Neuronal stem cell (in vitro differentiated cells): ENCODE measurements at regions not wholly inside any gene's neighbourhood (a gene's known extent, or its start where the extent isn't known, plus 50 kb on each side); places are given as distances from the start of the nearest gene placed in this dataset.

Experiments
- DNase-seq: peaks from one replicate; pipeline ENCODE4 v3.0.0-alpha.2; 2013; ENCODE audit warnings: low spot score
- H2AFZ ChIP-seq: one replicate; pipeline ENCODE4 v1.6.1; 2013; ENCODE audit warnings: mild to moderate bottlenecking, low read length, inconsistent platforms
- H2AK5ac ChIP-seq: 2 replicates; pipeline ENCODE4 v1.6.1; 2013; ENCODE audit warnings: low read depth, mild to moderate bottlenecking, inconsistent platforms, low read length, moderate library complexity, mixed read lengths
- H2BK120ac ChIP-seq: 2 replicates; pipeline ENCODE4 v1.6.1; 2013; ENCODE audit warnings: low read depth, mild to moderate bottlenecking, inconsistent platforms, low read length, moderate library complexity, mixed read lengths
- H2BK12ac ChIP-seq: one replicate; pipeline ENCODE4 v1.6.1; 2013; ENCODE audit warnings: low read length, inconsistent platforms
- H2BK15ac ChIP-seq: 2 replicates; pipeline ENCODE4 v1.6.1; 2013; ENCODE audit warnings: mild to moderate bottlenecking, low read length, inconsistent platforms, mixed read lengths
- H2BK5ac ChIP-seq: one replicate; pipeline ENCODE4 v1.6.1; 2013; ENCODE audit warnings: inconsistent platforms, mild to moderate bottlenecking, low read length, moderate library complexity
- H3K14ac ChIP-seq: one replicate; pipeline ENCODE4 v1.6.1; 2013; ENCODE audit warnings: low read length, inconsistent platforms
- H3K18ac ChIP-seq: 2 replicates; pipeline ENCODE4 v1.6.1; 2013; ENCODE audit warnings: low read length, inconsistent platforms
- H3K23ac ChIP-seq: 2 replicates; pipeline ENCODE4 v1.6.1; 2013; ENCODE audit warnings: low read depth, mild to moderate bottlenecking, mixed read lengths, low read length, inconsistent platforms; ENCODE audit not compliant: poor library complexity
- H3K27ac ChIP-seq: replicated peaks from 3 replicates; pipeline ENCODE4 v1.5.1; 2013; ENCODE audit warnings: low read length, inconsistent platforms
- H3K27me3 ChIP-seq, 3 experiments: 2 replicates each; pipeline ENCODE4 v1.6.1; 2013; ENCODE audit warnings: low read length in 3 of 3, mild to moderate bottlenecking in 2 of 3, inconsistent platforms in 1 of 3, low read depth in 1 of 3, mixed read lengths in 1 of 3, moderate library complexity in 1 of 3; ENCODE audit not compliant: control insufficient read depth in 3 of 3, insufficient read depth in 3 of 3
- H3K36me3 ChIP-seq, 2 donors: replicated peaks in 1 of 2; 2 replicates each; pipeline ENCODE4 v1.6.1; 2013; ENCODE audit warnings: low read length in 2 of 2; ENCODE audit not compliant: control insufficient read depth in 2 of 2, insufficient read depth in 2 of 2
- H3K4ac ChIP-seq: 2 replicates; pipeline ENCODE4 v1.6.1; 2013; ENCODE audit warnings: inconsistent platforms, mild to moderate bottlenecking, low read length, moderate library complexity
- H3K4me1 ChIP-seq, 2 donors: 1 replicate in 1 of 2; 2 replicates in 1 of 2; pipeline ENCODE4 v1.6.1; 2013; ENCODE audit warnings: low read length in 2 of 2, low read depth in 1 of 2; ENCODE audit not compliant: control insufficient read depth in 2 of 2, insufficient read depth in 1 of 2
- H3K4me2 ChIP-seq: one replicate; pipeline ENCODE4 v1.6.1; 2013; ENCODE audit warnings: mild to moderate bottlenecking, low read length, inconsistent platforms; ENCODE audit not compliant: insufficient read depth, poor library complexity, severe bottlenecking
- H3K4me3 ChIP-seq, 2 donors: 2 replicates each; pipeline ENCODE4 v1.5.1; 2013; ENCODE audit warnings: low read length in 2 of 2, mild to moderate bottlenecking in 2 of 2, inconsistent platforms in 1 of 2, moderate library complexity in 1 of 2
- H3K79me1 ChIP-seq: one replicate; pipeline ENCODE4 v1.6.1; 2013; ENCODE audit warnings: low read depth, mild to moderate bottlenecking, inconsistent platforms, low read length, moderate library complexity
- H3K9ac ChIP-seq: one replicate; pipeline ENCODE4 v1.6.1; 2013; ENCODE audit warnings: mild to moderate bottlenecking, low read depth, low read length, inconsistent platforms; ENCODE audit not compliant: poor library complexity
- H3K9me3 ChIP-seq, 2 donors: replicated peaks in 1 of 2; 2 replicates each; pipeline versions ENCODE3 to v1.6.1; 2013; ENCODE audit warnings: low read length in 2 of 2, mild to moderate bottlenecking in 2 of 2, inconsistent platforms in 1 of 2, low read depth in 1 of 2, mixed read lengths in 1 of 2, moderate library complexity in 1 of 2; ENCODE audit not compliant: control insufficient read depth in 2 of 2, insufficient read depth in 1 of 2
- H4K8ac ChIP-seq: one replicate; pipeline ENCODE4 v1.6.1; 2013; ENCODE audit warnings: low read depth, mild to moderate bottlenecking, inconsistent platforms, low read length, moderate library complexity
- H4K91ac ChIP-seq: one replicate; pipeline ENCODE4 v1.6.1; 2013; ENCODE audit warnings: low read length, low read depth, mild to moderate bottlenecking, inconsistent platforms; ENCODE audit not compliant: poor library complexity
- WGBS, 2 donors: extraction: QIAGEN DNeasy Blood & Tissue Kit; methylation state at CpG; one replicate each; pipeline ENCODE4 v1.1.7; 2013; ENCODE audit warnings: missing lambda C conversion rate in 2 of 2, mixed read lengths in 1 of 2; ENCODE audit not compliant: insufficient read length in 2 of 2, insufficient replicate concordance in 1 of 2; ENCODE audit errors: extremely low coverage in 2 of 2; 5-methylcytosine and 5-hydroxymethylcytosine counted together

- H3K23ac ChIP-seq = no peak overlapping the region
- WGBS, 2 donors = no CpG with 5 or more reads among the region's 3 CpGs
Measured at GRCh38 chr16:59289151-59289550, 555.0 kb upstream of the GOT2 start.

GRCh38 chr16:59274141-59274540 is 540.0 kb upstream of the GOT2 start:
- Histone ChIP-seq H3K27me3 (no peaks in the 10 kb centered on the region), H3K4me3 (no peak overlapping the region), H3K36me3 (no peaks in the 10 kb centered on the region), H3K79me1 (no peaks in the 10 kb centered on the region), H3K4ac (no peak overlapping the region), H2AFZ (no peak overlapping the region), H3K14ac (no peak overlapping the region), H3K4me1 (no peaks in the 10 kb centered on the region), H2AK5ac (no peak overlapping the region), H3K18ac (no peak overlapping the region), H2BK120ac (no peak overlapping the region), H4K91ac (no peak overlapping the region), H2BK12ac (no peak overlapping the region), H4K8ac (no peak overlapping the region), H3K4me2 (no peak overlapping the region), H3K27ac (no peak overlapping the region), H3K9ac (no peak overlapping the region), H2BK15ac (no peak overlapping the region), H3K9me3 (no peaks in the 10 kb centered on the region), H2BK5ac (no peak overlapping the region), H3K23ac (no peak overlapping the region)
- WGBS, 2 donors = no CpG with 5 or more reads among the region's 3 CpGs
- DNase-seq = no peak

More at GRCh38 chr16:59289151-59289550, 555.0 kb upstream of the GOT2 start:
- Histone ChIP-seq H3K27me3 (no peaks in the 10 kb centered on the region), H3K36me3 (no peaks in the 10 kb centered on the region), H3K27ac (no peak overlapping the region), H4K8ac (no peak overlapping the region), H3K4me2 (no peak overlapping the region), H2AFZ (no peak overlapping the region), H2BK15ac (no peak overlapping the region), H3K18ac (no peak overlapping the region), H2AK5ac (no peak overlapping the region), H3K14ac (no peak overlapping the region), H2BK12ac (no peak overlapping the region), H3K9ac (no peak overlapping the region), H3K4ac (no peak overlapping the region), H3K4me1 (no peaks in the 10 kb centered on the region), H3K79me1 (no peaks in the 10 kb centered on the region), H2BK120ac (no peak overlapping the region), H3K9me3 (no peaks in the 10 kb centered on the region), H2BK5ac (no peak overlapping the region), H3K4me3 (no peak overlapping the region), H4K91ac (no peak overlapping the region)
- DNase-seq = no peak

- no CpG with 5 or more reads among the region's 4 CpGs for WGBS, 2 donors
- Histone ChIP-seq H4K8ac (no peak overlapping the region), H3K27ac (no peak overlapping the region)
Measured at GRCh38 chr16:59263955-59264354, 529.8 kb upstream of the GOT2 start.

GRCh38 chr16:59260892-59261291 is 526.8 kb upstream of the GOT2 start:
- Histone ChIP-seq H2BK12ac (no peak overlapping the region), H3K4ac (no peak overlapping the region), H3K9ac (no peak overlapping the region), H3K18ac (no peak overlapping the region), H4K8ac (no peak overlapping the region), H2BK15ac (no peak overlapping the region), H3K79me1 (no peaks in the 10 kb centered on the region), H3K4me3 (no peak overlapping the region), H3K36me3 (no peaks in the 10 kb centered on the region), H2AK5ac (no peak overlapping the region), H2BK5ac (no peak overlapping the region), H2AFZ (no peak overlapping the region), H3K23ac (no peak overlapping the region), H3K9me3 (no peaks in the 10 kb centered on the region), H3K14ac (no peak overlapping the region), H3K27me3 (no peaks in the 10 kb centered on the region), H2BK120ac (no peak overlapping the region), H3K27ac (no peak overlapping the region), H4K91ac (no peak overlapping the region), H3K4me2 (no peak overlapping the region), H3K4me1 (no peaks in the 10 kb centered on the region)
- DNase-seq = no peak
- WGBS, 2 donors = no CpG with 5 or more reads among the region's 4 CpGs

More at GRCh38 chr16:59263955-59264354, 529.8 kb upstream of the GOT2 start:
- no peak overlapping the region for H3K9ac ChIP-seq
- no peak overlapping the region for H2AFZ ChIP-seq
- no peak overlapping the region for H3K4ac ChIP-seq
- no peak overlapping the region for H3K4me3 ChIP-seq
- H3K14ac ChIP-seq = no peak overlapping the region
- no peak overlapping the region for H2BK12ac ChIP-seq
- no peak overlapping the region for H2BK120ac ChIP-seq
- no peak overlapping the region for H3K4me2 ChIP-seq
- H3K18ac ChIP-seq = no peak overlapping the region
- no peaks in the 10 kb centered on the region for H3K9me3 ChIP-seq
- no peak overlapping the region for H4K91ac ChIP-seq
- no peak overlapping the region for H3K23ac ChIP-seq
- no peaks in the 10 kb centered on the region for H3K4me1 ChIP-seq
- H2BK15ac ChIP-seq = no peak overlapping the region
- no peaks in the 10 kb centered on the region for H3K79me1 ChIP-seq
- no peaks in the 10 kb centered on the region for H3K27me3 ChIP-seq
- H3K36me3 ChIP-seq = no peaks in the 10 kb centered on the region
- H2AK5ac ChIP-seq = no peak overlapping the region
- DNase-seq = no peak
- no peak overlapping the region for H2BK5ac ChIP-seq
